ENCODE measurements at regions not wholly inside any gene's neighbourhood (a gene's known extent, or its start where the extent isn't known, plus 50 kb on each side); places are given as distances from the start of the nearest gene placed in this dataset.

DNA sequence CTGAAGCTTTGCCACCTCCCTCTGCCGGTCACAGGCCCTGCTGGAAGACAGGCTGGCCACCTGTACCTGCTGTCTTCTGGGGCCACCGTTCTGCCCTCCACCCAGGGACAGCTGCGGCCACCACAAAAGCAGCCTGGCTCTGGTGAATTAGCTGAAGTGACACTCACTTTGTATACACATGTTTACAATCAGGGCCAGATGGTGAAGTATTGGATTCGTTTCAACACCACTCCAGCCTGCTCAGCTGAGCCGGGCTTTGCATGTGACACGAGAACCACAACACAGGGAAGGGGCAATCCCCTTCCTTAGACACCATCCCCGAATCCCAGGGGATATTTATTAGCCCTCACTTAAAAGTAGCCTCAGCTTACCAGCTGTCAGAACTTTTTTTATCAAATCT lies 191.5 kb upstream of the RPL38 start:
- Histone ChIP-seq H3K27ac (no peak overlapping the region), H3K9me3 (no peaks in the 10 kb centered on the region), H3K36me3 (no peaks in the 10 kb centered on the region), H3K4me1 (no peaks in the 10 kb centered on the region), H3K27me3 (peaks cover 0 to 50% (median 8%) of the 10 kb centered on the region in 3 donors), H3K4me3 (no peak overlapping the region)
- TF ChIP-seq POLR2AphosphoS5 (IDR thresholded peaks at IDR 0.05) (no peak), CTCF (IDR thresholded peaks at IDR 0.05) (no peak), POLR2A (IDR thresholded peaks at IDR 0.05) (no peak), EP300 (IDR thresholded peaks at IDR 0.05) (no peak)
- 25 to 36% methylated on average over 7 of the region's 7 CpGs for WGBS, 2 donors
- DNase-seq, result no peak
- intact Hi-C loops (cut with DNase I), result no loop called here

- Histone ChIP-seq H3K4me3 (no peak overlapping the region), H3K27me3 (peaks cover 0 to 45% (median 5%) of the 10 kb centered on the region in 3 donors), H3K27ac (no peak overlapping the region), H3K9me3 (no peaks in the 10 kb centered on the region), H3K36me3 (no peaks in the 10 kb centered on the region), H3K4me1 (no peaks in the 10 kb centered on the region)
- intact Hi-C loops (cut with DNase I), result no loop called here
- 23 to 40% methylated on average over 6 of the region's 6 CpGs for whole genome bisulfite sequencing, 2 donors
- TF ChIP-seq EP300 (IDR thresholded peaks at IDR 0.05) (no peak), POLR2AphosphoS5 (IDR thresholded peaks at IDR 0.05) (no peak), POLR2A (IDR thresholded peaks at IDR 0.05) (no peak), CTCF (IDR thresholded peaks at IDR 0.05) (no peak)
- DNase-seq, result no peak
Measured at GRCh38 chr17:74012465-74012864, 191.0 kb upstream of the RPL38 start.

DNA sequence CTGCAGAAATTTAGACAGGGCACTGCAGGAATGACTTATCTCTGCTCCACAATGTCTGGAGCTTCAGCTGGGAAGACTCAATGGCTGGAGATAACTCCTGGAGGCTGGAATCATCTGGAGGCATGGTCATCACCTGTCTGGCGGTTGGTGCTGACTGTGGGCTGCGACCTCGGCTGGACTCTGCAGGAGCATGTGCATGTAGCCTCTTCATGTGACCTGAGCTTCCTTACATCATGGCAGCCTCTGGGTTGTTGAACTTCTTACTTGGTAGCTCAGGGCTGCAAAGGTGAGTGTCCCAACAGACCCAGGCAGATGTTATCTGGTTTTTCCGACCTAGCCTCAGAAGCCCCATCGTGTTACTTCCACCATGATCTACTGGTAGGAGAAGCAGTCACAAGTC lies 188.2 kb upstream of the RPL38 start:
- peaks cover 0 to 24% (median 0%) of the 10 kb centered on the region in 3 donors for H3K27me3 ChIP-seq
- WGBS, 2 donors, result 87 to 96% methylated on average over 5 of the region's 5 CpGs
- no peak overlapping the region for H3K4me3 ChIP-seq
- intact Hi-C loops (cut with DNase I), result no loop called here
- H3K4me1 ChIP-seq, result no peaks in the 10 kb centered on the region
- no peaks in the 10 kb centered on the region for H3K36me3 ChIP-seq
- H3K27ac ChIP-seq, result no peak overlapping the region
- no peaks in the 10 kb centered on the region for H3K9me3 ChIP-seq
- DNase-seq, result no peak
- TF ChIP-seq POLR2A (IDR thresholded peaks at IDR 0.05) (no peak), EP300 (IDR thresholded peaks at IDR 0.05) (no peak), POLR2AphosphoS5 (IDR thresholded peaks at IDR 0.05) (no peak), CTCF (IDR thresholded peaks at IDR 0.05) (no peak)

- Histone ChIP-seq H3K4me3 (no peak overlapping the region), H3K36me3 (no peaks in the 10 kb centered on the region), H3K4me1 (no peaks in the 10 kb centered on the region), H3K9me3 (no peaks in the 10 kb centered on the region), H3K27me3 (peaks cover 0 to 24% (median 0%) of the 10 kb centered on the region in 3 donors), H3K27ac (no peak overlapping the region)
- intact Hi-C loops (cut with DNase I), result no loop called here
- TF ChIP-seq POLR2A (IDR thresholded peaks at IDR 0.05) (no peak), POLR2AphosphoS5 (IDR thresholded peaks at IDR 0.05) (no peak), CTCF (IDR thresholded peaks at IDR 0.05) (no peak), EP300 (IDR thresholded peaks at IDR 0.05) (no peak)
- WGBS, 2 donors, result 78 to 86% methylated on average over 12 of the region's 12 CpGs
- DNase-seq, result no peak
Measured at GRCh38 chr17:74015990-74016389, 187.5 kb upstream of the RPL38 start.

DNA sequence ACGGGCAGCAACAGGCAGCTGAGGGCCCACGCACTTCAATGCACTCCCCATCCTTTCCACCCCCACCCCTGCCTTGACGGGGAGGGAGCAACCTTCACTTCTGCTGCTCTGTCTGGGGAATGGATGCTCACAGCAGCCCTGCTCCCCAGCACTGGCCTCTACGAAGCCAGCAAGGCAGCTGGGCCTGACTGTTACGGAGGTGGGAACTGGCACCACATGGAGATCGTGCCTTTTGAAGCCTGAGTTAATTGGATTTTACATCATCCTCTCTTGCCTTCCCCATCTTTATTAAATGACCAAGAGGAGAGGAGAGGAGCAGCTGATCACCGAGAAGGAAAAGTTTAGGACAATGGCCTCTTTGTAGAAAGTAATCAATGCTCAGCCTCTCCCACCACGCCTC lies 187.0 kb upstream of the RPL38 start:
- peaks cover 0 to 23% (median 0%) of the 10 kb centered on the region in 3 donors for H3K27me3 ChIP-seq

More for the DNA sequence above, 187.0 kb upstream of the RPL38 start:
- intact Hi-C loops (cut with DNase I), result no loop called here
- WGBS, 2 donors, result 35 to 73% methylated on average over 8 of the region's 8 CpGs
- H3K9me3 ChIP-seq, result no peaks in the 10 kb centered on the region
- no peak overlapping the region for H3K4me3 ChIP-seq
- no peaks in the 10 kb centered on the region for H3K4me1 ChIP-seq
- DNase-seq, result no peak
- no peak overlapping the region for H3K27ac ChIP-seq
- TF ChIP-seq POLR2AphosphoS5 (IDR thresholded peaks at IDR 0.05) (no peak), EP300 (IDR thresholded peaks at IDR 0.05) (no peak), POLR2A (IDR thresholded peaks at IDR 0.05) (no peak), CTCF (IDR thresholded peaks at IDR 0.05) (no peak)
- no peaks in the 10 kb centered on the region for H3K36me3 ChIP-seq
